ENCODE measurements at regions not wholly inside any gene's neighbourhood (a gene's known extent, or its start where the extent isn't known, plus 50 kb on each side); places are given as distances from the start of the nearest gene placed in this dataset.

DNA sequence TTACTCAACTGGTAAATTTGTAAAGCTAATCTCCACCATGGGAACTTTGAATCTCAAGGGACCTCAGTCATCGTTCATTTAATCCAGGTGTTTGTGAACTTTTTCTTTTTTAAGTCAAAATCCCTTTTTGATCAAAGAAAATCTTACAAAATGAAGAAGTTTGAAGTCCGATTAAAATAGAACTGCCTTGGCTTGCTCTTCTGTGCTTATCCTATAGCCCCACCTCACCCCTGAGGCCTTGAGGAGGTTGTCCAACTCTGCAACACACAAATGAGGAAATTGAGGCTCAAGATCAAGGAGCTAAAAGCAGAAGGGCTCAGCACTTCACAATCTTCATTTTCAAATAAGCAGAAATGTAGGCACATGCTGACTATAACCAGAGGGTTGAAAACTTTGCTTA is 240.3 kb upstream of the SFRP2 start:
- no peak for TF ChIP-seq CTCF (IDR thresholded peaks at IDR 0.05)
- no peak for TF ChIP-seq SIN3A (IDR thresholded peaks at IDR 0.05; ENCODE audit: borderline replicate concordance, insufficient read depth, low read depth, low read length)
- TF ChIP-seq TCF7L2 (IDR thresholded peaks at IDR 0.05; ENCODE audit: low read depth, low read length), result no peak
- TF ChIP-seq, protein P1, sequence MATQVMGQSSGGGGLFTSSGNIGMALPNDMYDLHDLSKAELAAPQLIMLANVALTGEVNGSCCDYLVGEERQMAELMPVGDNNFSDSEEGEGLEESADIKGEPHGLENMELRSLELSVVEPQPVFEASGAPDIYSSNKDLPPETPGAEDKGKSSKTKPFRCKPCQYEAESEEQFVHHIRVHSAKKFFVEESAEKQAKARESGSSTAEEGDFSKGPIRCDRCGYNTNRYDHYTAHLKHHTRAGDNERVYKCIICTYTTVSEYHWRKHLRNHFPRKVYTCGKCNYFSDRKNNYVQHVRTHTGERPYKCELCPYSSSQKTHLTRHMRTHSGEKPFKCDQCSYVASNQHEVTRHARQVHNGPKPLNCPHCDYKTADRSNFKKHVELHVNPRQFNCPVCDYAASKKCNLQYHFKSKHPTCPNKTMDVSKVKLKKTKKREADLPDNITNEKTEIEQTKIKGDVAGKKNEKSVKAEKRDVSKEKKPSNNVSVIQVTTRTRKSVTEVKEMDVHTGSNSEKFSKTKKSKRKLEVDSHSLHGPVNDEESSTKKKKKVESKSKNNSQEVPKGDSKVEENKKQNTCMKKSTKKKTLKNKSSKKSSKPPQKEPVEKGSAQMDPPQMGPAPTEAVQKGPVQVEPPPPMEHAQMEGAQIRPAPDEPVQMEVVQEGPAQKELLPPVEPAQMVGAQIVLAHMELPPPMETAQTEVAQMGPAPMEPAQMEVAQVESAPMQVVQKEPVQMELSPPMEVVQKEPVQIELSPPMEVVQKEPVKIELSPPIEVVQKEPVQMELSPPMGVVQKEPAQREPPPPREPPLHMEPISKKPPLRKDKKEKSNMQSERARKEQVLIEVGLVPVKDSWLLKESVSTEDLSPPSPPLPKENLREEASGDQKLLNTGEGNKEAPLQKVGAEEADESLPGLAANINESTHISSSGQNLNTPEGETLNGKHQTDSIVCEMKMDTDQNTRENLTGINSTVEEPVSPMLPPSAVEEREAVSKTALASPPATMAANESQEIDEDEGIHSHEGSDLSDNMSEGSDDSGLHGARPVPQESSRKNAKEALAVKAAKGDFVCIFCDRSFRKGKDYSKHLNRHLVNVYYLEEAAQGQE (IDR thresholded peaks at IDR 0.05; ENCODE audit: insufficient read depth in 1 of 2, low read depth in 2 of 2, low read length in 1 of 2), result no peak
- no peak for TF ChIP-seq POLR2AphosphoS5 (IDR thresholded peaks at IDR 0.05; ENCODE audit: low read depth, low read length)
- BruUV-seq (replicated peaks), result no TSS peak
- Histone ChIP-seq H3K4me1 (ENCODE audit: control insufficient read depth, insufficient read depth, low read length) (no peaks in the 10 kb centered on the region), H3K27me3 (ENCODE audit: control insufficient read depth, insufficient read depth, low read length) (no peaks in the 10 kb centered on the region), H3K9me3 (ENCODE audit: control insufficient read depth, insufficient read depth, low read depth, low read length) (no peaks in the 10 kb centered on the region), H3K4me3 (ENCODE audit: low read depth in 2 of 2, low read length in 2 of 2) (no peak overlapping the region), H3K27ac (ENCODE audit: low read length) (no peak overlapping the region), H3K36me3 (ENCODE audit: control insufficient read depth, insufficient read depth, low read length) (no peaks in the 10 kb centered on the region)
- ATAC-seq (no peak), DNase-seq (ENCODE audit: low read depth, low spot score) (no peak)
- intact Hi-C loops (cut with micrococcal nuclease; ENCODE audit: unreplicated experiment), result no loop called here
- in situ Hi-C loops (cut with HindIII; ENCODE audit: low pct_unique_long_range_greater_than_20kb, low sequenced_read_pairs), result no loop called here
- ChIA-PET CTCF (no interaction called here), POLR2A (no interaction called here)

DNA sequence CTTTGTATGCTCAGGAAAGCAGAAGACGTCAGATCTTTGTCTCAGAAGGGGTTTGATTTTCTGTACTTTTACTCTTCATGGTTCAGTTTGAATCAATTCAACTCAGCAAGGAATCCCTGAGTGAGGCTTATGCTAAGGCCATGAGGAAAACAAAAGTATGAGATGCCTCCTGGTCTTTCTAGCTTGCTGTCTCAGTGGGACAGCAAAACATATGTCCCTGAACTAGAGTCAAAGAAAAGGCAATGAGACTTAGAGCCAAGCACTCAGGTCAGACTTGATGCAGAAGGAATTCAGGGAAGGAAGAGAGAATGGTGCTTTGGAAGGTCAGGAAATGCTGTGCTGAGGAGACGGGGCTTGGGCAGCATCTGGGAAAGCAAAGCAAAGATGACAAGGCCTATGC is 236.2 kb upstream of the SFRP2 start:
- H3K9me3 ChIP-seq (ENCODE audit: control insufficient read depth, insufficient read depth, low read depth, low read length), result no peaks in the 10 kb centered on the region
- no peak overlapping the region for H3K27ac ChIP-seq (ENCODE audit: low read length)
- no peak overlapping the region for H3K4me3 ChIP-seq (ENCODE audit: low read depth in 2 of 2, low read length in 2 of 2)
- ChIA-PET POLR2A (no interaction called here), CTCF (no interaction called here)
- no peaks in the 10 kb centered on the region for H3K27me3 ChIP-seq (ENCODE audit: control insufficient read depth, insufficient read depth, low read length)
- H3K36me3 ChIP-seq (ENCODE audit: control insufficient read depth, insufficient read depth, low read length), result no peaks in the 10 kb centered on the region
- DNase-seq (ENCODE audit: low read depth, low spot score) (no peak), ATAC-seq (no peak)
- in situ Hi-C loops (cut with HindIII; ENCODE audit: low pct_unique_long_range_greater_than_20kb, low sequenced_read_pairs) (no loop called here), intact Hi-C loops (cut with micrococcal nuclease; ENCODE audit: unreplicated experiment) (no loop called here)
- H3K4me1 ChIP-seq (ENCODE audit: control insufficient read depth, insufficient read depth, low read length), result no peaks in the 10 kb centered on the region
- TF ChIP-seq CTCF (IDR thresholded peaks at IDR 0.05) (no peak), POLR2AphosphoS5 (IDR thresholded peaks at IDR 0.05; ENCODE audit: low read depth, low read length) (no peak), TCF7L2 (IDR thresholded peaks at IDR 0.05; ENCODE audit: low read depth, low read length) (no peak), SIN3A (IDR thresholded peaks at IDR 0.05; ENCODE audit: borderline replicate concordance, insufficient read depth, low read depth, low read length) (no peak)
- TF ChIP-seq, protein P1 (IDR thresholded peaks at IDR 0.05; ENCODE audit: insufficient read depth in 1 of 2, low read depth in 2 of 2, low read length in 1 of 2), result no peak
- no TSS peak for BruUV-seq (replicated peaks)
